HG03378 (cell line): ENCODE measurements at regions not wholly inside any gene's neighbourhood (a gene's known extent, or its start where the extent isn't known, plus 50 kb on each side); places are given as distances from the start of the nearest gene placed in this dataset.
"Not testable (repeated sequence)": the region's sequence is repeated elsewhere in the genome, so short reads cannot be mapped to it uniquely, and the experiment has no call there.

Experiments used
- ATAC-seq: cut with Tn5 transposase; IDR thresholded peaks from one replicate; pipeline ENCODE4 v1.9.1; 2021; ENCODE audit warnings: mild to moderate bottlenecking, moderate library complexity; ENCODE audit not compliant: unreplicated experiment

DNA sequence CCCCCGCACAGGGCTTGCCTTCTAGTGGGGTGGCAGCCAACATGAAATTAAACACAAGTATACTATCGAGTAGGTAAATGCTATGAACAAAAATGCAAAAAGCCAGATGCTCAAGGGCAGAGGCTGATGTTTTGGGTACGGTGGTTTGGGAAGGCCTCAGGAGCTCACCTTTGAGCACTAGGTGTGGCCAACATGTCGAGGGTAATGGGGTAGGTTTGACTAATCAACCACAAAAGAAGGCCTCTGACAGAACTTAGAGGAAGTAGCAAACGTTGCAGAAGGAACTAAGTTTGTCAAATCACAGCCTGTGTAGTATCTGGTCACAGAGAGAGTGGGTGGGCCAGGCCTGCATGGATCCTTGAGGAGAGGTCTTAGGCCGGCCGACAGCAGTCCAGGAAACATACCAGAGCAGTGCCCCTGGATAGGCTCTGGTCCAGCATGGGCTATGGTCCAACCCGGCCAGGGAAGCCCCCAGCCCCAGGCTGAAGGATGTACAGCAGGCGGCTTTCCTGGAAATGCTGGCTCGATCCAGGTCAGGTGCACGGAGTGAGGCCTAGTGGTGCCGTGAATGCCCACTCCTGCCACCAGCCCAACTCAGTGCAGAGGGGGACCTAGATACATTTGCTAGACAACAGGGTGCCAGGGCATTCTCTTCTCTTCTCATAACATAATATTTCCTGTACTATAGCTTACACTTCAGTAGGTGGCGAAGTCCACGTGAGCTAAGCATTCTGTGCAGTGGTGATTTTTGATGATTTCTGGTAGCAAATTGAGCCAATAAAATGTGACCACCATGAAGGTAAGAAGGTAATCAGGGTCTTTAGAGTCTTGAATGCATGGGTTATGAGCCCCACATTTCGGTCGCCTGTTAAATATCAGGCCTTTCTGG lies 56.3 kb upstream of the CD93 start:
- ATAC-seq = peak; percentile 83

GRCh38 chr20:23141450-23142161 lies 55.5 kb upstream of the CD93 start:
- ATAC-seq = no peak

DNA sequence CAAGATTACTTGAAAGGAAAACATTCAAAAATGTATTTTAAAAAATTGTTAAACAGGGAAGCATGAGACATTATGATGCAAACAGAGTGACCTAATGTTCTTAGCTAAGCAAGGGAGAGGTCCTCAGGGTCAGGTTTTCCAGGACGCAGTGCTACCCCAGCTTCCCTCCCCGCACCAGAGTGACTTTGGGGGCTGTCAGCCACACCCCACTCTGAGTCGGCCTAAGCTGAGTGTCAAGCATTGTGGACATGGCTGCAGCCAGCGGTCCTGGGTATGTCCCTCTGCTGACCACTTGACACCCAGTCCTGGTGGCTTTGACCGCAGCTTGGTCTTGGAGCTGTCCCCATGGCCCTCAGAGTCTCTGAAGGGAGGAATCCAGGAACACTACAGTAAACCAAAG lies 54.9 kb upstream of the CD93 start:
- ATAC-seq = no peak

GRCh38 chr20:23139984-23140383 lies 53.9 kb upstream of the CD93 start:
- ATAC-seq = not testable (repeated sequence)

DNA sequence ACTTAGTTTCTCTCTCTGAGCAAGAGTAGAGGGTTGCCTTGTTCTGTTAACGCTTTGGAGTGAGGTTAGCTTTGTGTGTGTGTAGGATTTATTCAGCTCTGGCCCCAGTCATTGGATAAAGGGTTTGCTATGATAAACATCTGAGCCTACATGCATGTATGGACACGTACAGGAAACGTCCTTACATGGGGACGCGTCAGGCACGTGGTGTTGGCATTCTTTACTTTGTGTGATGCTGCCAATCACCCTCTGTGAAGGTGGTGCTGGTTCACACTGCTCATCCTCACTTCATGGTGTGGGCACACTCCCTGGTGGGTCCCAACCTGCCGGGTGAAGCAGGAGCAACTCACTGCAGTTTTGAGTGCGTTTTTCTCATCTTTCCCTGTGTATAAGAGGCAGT lies 53.4 kb upstream of the CD93 start:
- ATAC-seq = no peak

- ATAC-seq = no peak
These were observed 52.6 kb upstream of the CD93 start for GRCh38 chr20:23138682-23139081.

- ATAC-seq = no peak
These were observed 52.1 kb upstream of the CD93 start for GRCh38 chr20:23138226-23138625.

DNA sequence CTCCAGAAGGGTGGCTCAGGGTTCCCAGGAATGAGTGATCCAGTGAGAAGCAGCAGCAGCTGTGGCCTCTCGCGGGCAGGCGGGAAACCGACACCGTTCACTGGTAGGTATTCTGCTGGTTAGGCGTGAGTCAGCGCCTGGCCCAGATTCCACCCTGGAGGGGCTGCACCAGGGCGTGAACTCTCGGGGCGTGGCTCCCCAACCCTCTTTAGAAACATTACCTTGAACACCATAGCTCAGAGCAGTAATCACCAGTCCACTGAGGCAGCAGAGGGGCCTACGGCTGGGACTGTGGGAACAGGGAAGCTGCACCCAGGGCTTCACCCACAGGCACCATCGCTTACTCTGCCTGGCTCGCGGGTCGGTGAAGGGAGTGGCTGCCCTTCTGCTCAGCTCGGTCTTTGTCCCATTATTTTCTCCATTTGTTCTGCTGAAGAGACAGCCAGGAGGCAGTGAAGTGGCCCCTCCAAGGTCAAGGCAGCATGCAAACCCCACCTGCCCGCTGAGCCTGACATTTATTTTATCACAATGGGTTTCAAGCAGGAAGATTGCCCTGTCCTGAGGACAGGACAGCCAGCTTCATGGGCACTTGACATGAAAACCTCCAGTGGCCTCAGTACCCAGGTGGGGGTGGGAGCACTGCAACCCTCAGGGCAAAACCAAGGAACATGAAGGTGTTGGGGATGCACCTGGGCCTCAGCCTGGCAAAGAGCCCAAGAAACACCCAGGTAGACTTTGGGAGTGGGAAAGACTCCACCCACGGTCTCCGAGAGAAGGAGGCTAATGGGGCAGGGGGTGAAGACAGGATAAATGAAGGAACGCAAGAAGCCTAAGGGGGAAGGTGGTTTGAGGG lies 51.0 kb upstream of the CD93 start:
- ATAC-seq = no peak

DNA sequence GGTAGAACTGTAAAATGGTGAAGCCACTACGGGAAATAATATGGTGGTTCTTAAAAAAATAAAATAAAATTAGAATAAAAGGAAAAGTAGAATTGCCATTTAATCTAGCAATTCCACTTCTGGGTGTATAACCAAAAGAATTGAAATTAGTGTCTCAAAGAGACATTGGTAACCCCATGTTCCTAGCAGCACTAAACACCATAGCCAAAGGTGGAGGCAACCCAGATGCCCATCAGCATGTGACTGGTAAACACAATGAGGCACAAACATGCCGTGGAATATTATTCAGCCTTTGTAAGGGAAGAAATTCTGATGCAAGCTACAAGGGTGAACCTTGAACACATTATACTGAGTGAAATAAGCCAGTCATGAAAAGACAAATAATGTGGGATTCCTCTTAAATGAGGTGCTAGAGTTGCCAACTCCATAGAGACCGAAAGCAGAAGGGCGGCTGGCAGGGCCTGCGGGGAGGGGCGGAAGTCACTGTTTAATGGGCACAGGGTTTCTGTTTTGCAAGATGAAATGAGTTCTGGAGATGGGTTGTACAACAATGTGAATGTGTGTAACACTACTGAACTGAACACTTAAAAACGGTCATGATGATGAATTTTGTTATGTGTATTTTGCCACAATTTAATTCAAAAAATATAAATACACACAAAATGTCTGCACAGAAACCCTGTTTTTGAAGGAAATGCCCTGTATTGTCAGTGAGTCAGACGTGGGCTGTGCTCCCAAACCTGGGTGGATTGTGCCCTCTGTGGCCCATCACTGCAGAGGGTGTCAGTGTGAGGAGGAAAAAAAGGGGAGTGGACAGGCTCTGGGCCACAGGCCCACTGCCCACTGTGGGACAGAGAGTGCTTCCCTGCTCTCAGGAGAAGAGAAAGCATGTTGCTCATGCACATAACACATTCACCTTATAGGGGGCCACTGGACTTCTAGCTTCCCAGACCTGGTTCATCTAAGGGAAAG lies 49.6 kb upstream of the CD93 start:
- no peak for ATAC-seq
